Breast epithelium (tissue), 3 donors: ENCODE measurements at regions not wholly inside any gene's neighbourhood (a gene's known extent, or its start where the extent isn't known, plus 50 kb on each side); places are given as distances from the start of the nearest gene placed in this dataset.

ENCODE experiments used
- CTCF ChIP-seq, 3 donors: fragments of 450-650 bp; IDR thresholded peaks; one replicate each; pipeline ENCODE4 v1.5.1; 2016 to 2017; ENCODE audit warnings: antibody characterized with exemption in 3 of 3, mild to moderate bottlenecking in 3 of 3, moderate library complexity in 3 of 3
- POLR2A ChIP-seq: fragments of 450-650 bp; IDR thresholded peaks from one replicate; pipeline ENCODE4 v1.6.1; 2016; ENCODE audit warnings: antibody characterized with exemption, mild to moderate bottlenecking, moderate library complexity
- POLR2AphosphoS5 ChIP-seq, 3 donors: sonication (generic); formaldehyde crosslinking; IDR thresholded peaks; one replicate each; pipeline ENCODE4 v1.6.1; 2017; ENCODE audit warnings: antibody characterized with exemption in 3 of 3

GRCh38 chr2:236666646-236667204, 97.1 kb downstream of the ACKR3 start:
- no peak for TF ChIP-seq CTCF (IDR thresholded peaks at IDR 0.05)
- no peak for TF ChIP-seq POLR2AphosphoS5 (IDR thresholded peaks at IDR 0.05)
- no peak for TF ChIP-seq POLR2A
